ENCODE measurements at regions not wholly inside any gene's neighbourhood (a gene's known extent, or its start where the extent isn't known, plus 50 kb on each side); places are given as distances from the start of the nearest gene placed in this dataset.

- TF ChIP-seq CTCF (conservative IDR thresholded peaks at IDR 0.05 in 1 of 2, IDR thresholded peaks at IDR 0.05 in 1 of 2; ENCODE audit: extremely low read depth in 1 of 2, insufficient read depth in 1 of 2, low read depth in 1 of 2, low read length in 2 of 2) (no peak), EZH2 (IDR thresholded peaks at IDR 0.05; ENCODE audit: borderline replicate concordance, low read length) (no peak)
These were observed 248.8 kb upstream of the PBX1 start for GRCh38 chr1:164310166-164310565.
